ENCODE measurements at regions not wholly inside any gene's neighbourhood (a gene's known extent, or its start where the extent isn't known, plus 50 kb on each side); places are given as distances from the start of the nearest gene placed in this dataset.

GRCh38 chr14:104373855-104374717 lies 205.5 kb upstream of the C14orf180 start:
- DNase-seq = no peak

GRCh38 chr14:104374718-104375080 lies 204.9 kb upstream of the C14orf180 start:
- no peak for DNase-seq

GRCh38 chr14:104375551-104376201 lies 203.9 kb upstream of the C14orf180 start:
- DNase-seq = no peak

- no peak for DNase-seq
Observed at GRCh38 chr14:104376202-104377140, 203.1 kb upstream of the C14orf180 start.

- no peak for DNase-seq
Observed at GRCh38 chr14:104377256-104377655, 202.3 kb upstream of the C14orf180 start.

GRCh38 chr14:104378698-104379113 lies 200.9 kb upstream of the C14orf180 start:
- no peak for DNase-seq

GRCh38 chr14:104382361-104383087 lies 197.0 kb upstream of the C14orf180 start:
- no peak for DNase-seq

- no peak for DNase-seq
Observed at GRCh38 chr14:104383088-104383995, 196.2 kb upstream of the C14orf180 start.

- DNase-seq = no peak
Observed at GRCh38 chr14:104383996-104384775, 195.4 kb upstream of the C14orf180 start.

- no peak for DNase-seq
Observed at GRCh38 chr14:104384776-104385071, 194.8 kb upstream of the C14orf180 start.

- no peak for DNase-seq
Observed at GRCh38 chr14:104385111-104385510, 194.5 kb upstream of the C14orf180 start.

GRCh38 chr14:104385531-104386101 lies 193.9 kb upstream of the C14orf180 start:
- DNase-seq = no peak

- no peak for DNase-seq
Observed at GRCh38 chr14:104386151-104386841, 193.3 kb upstream of the C14orf180 start.

GRCh38 chr14:104387022-104388010 lies 192.2 kb upstream of the C14orf180 start:
- DNase-seq = no peak

- DNase-seq = no peak
Observed at GRCh38 chr14:104388011-104388521, 191.5 kb upstream of the C14orf180 start.

GRCh38 chr14:104388541-104389325 lies 190.8 kb upstream of the C14orf180 start:
- no peak for DNase-seq

Data from Kasumi-1 (cell line).